H9 (cell line): ENCODE measurements at regions not wholly inside any gene's neighbourhood (a gene's known extent, or its start where the extent isn't known, plus 50 kb on each side); places are given as distances from the start of the nearest gene placed in this dataset.

ENCODE experiments used
- DNase-seq: peaks from one replicate; pipeline ENCODE4 v3.0.0-alpha.2; 2017
- H2AFZ ChIP-seq: one replicate; pipeline ENCODE4 v1.6.1; 2013; ENCODE audit warnings: mild to moderate bottlenecking, low read length, control low read depth, moderate library complexity
- H2AK5ac ChIP-seq: 2 replicates; pipeline ENCODE4 v1.6.1; 2013; ENCODE audit warnings: low read length, control low read depth, mixed read lengths; ENCODE audit not compliant: insufficient read length
- H2BK120ac ChIP-seq: one replicate; pipeline ENCODE4 v1.6.1; 2013; ENCODE audit warnings: low read depth, mild to moderate bottlenecking, low read length, control low read depth, inconsistent platforms; ENCODE audit not compliant: poor library complexity, severe bottlenecking
- H2BK12ac ChIP-seq: 2 replicates; pipeline ENCODE4 v1.6.1; 2013; ENCODE audit warnings: low read length, control low read depth, mixed read lengths, low read depth; ENCODE audit not compliant: insufficient read length
- H2BK15ac ChIP-seq: 2 replicates; pipeline ENCODE4 v1.6.1; 2013; ENCODE audit warnings: low read depth, low read length, control low read depth
- H2BK20ac ChIP-seq: one replicate; pipeline ENCODE4 v1.6.1; 2013; ENCODE audit warnings: low read depth, mild to moderate bottlenecking, low read length, control low read depth, inconsistent platforms; ENCODE audit not compliant: poor library complexity, severe bottlenecking
- H2BK5ac ChIP-seq: 2 replicates; pipeline ENCODE4 v1.6.1; 2013; ENCODE audit warnings: low read length, control low read depth, mixed read lengths; ENCODE audit not compliant: insufficient read length
- H3K14ac ChIP-seq: 2 replicates; pipeline ENCODE4 v1.6.1; 2013; ENCODE audit warnings: low read length, control low read depth; ENCODE audit not compliant: insufficient read depth
- H3K18ac ChIP-seq: 2 replicates; pipeline ENCODE4 v1.6.1; 2013; ENCODE audit warnings: low read depth, mild to moderate bottlenecking, mixed read lengths, low read length, control low read depth; ENCODE audit not compliant: insufficient read length
- H3K23ac ChIP-seq: 2 replicates; pipeline ENCODE4 v1.6.1; 2013; ENCODE audit warnings: low read length, control low read depth, mixed read lengths, low read depth; ENCODE audit not compliant: insufficient read length
- H3K23me2 ChIP-seq: 2 replicates; pipeline ENCODE4 v1.6.1; 2013; ENCODE audit warnings: low read depth, mild to moderate bottlenecking, mixed read lengths, low read length, control low read depth; ENCODE audit not compliant: insufficient read length, poor library complexity, severe bottlenecking
- H3K27ac ChIP-seq: 2 replicates; pipeline ENCODE4 v1.5.1; 2013; ENCODE audit warnings: low read length, control low read depth, mixed read lengths, low read depth; ENCODE audit not compliant: insufficient read length
- H3K27me3 ChIP-seq: 2 replicates; pipeline ENCODE4 v1.6.1; 2013; ENCODE audit warnings: low read length, control low read depth, inconsistent platforms; ENCODE audit not compliant: insufficient read depth
- H3K4ac ChIP-seq: 2 replicates; pipeline ENCODE4 v1.6.1; 2013; ENCODE audit warnings: low read depth, mild to moderate bottlenecking, control low read depth, inconsistent platforms, low read length, moderate library complexity
- H3K4me1 ChIP-seq: 2 replicates; pipeline ENCODE4 v1.6.1; 2013; ENCODE audit warnings: low read length, control low read depth, inconsistent platforms; ENCODE audit not compliant: insufficient read depth
- H3K4me2 ChIP-seq: 2 replicates; pipeline ENCODE4 v1.6.1; 2013; ENCODE audit warnings: low read length, control low read depth, mixed read lengths; ENCODE audit not compliant: insufficient read length, insufficient read depth
- H3K56ac ChIP-seq: 2 replicates; pipeline ENCODE4 v1.6.1; 2013; ENCODE audit warnings: low read depth, mild to moderate bottlenecking, mixed read lengths, low read length, control low read depth; ENCODE audit not compliant: insufficient read length
- H3K79me1 ChIP-seq: 2 replicates; pipeline ENCODE4 v1.6.1; 2013; ENCODE audit warnings: low read depth, mild to moderate bottlenecking, moderate library complexity, low read length, control low read depth, inconsistent platforms; ENCODE audit not compliant: insufficient read depth, poor library complexity, severe bottlenecking
- H3K79me2 ChIP-seq: 2 replicates; pipeline ENCODE4 v1.6.1; 2013; ENCODE audit warnings: low read length, control low read depth, inconsistent platforms; ENCODE audit not compliant: insufficient read depth
- H3K9ac ChIP-seq: 2 replicates; pipeline ENCODE4 v1.6.1; 2013; ENCODE audit warnings: low read length, control low read depth, mixed read lengths; ENCODE audit not compliant: insufficient read length; ENCODE audit errors: extremely low read depth
- H3K9me3 ChIP-seq: one replicate; pipeline ENCODE4 v1.6.1; 2013; ENCODE audit warnings: low read depth, low read length, inconsistent platforms; ENCODE audit not compliant: control insufficient read depth
- H3T11ph ChIP-seq: one replicate; pipeline ENCODE4 v1.6.1; 2013; ENCODE audit warnings: mild to moderate bottlenecking, low read length, control low read depth, inconsistent platforms
- H4K20me1 ChIP-seq: one replicate; pipeline ENCODE4 v1.6.1; 2013; ENCODE audit not compliant: control insufficient read depth, insufficient read length, insufficient read depth
- H4K5ac ChIP-seq: 2 replicates; pipeline ENCODE4 v1.6.1; 2013; ENCODE audit warnings: low read depth, mild to moderate bottlenecking, mixed read lengths, low read length, control low read depth; ENCODE audit not compliant: insufficient read length
- H4K8ac ChIP-seq: replicated peaks from 2 replicates; pipeline ENCODE4 v1.6.1; 2013; ENCODE audit warnings: low read length, control low read depth, mixed read lengths, low read depth; ENCODE audit not compliant: insufficient read length
- H4K91ac ChIP-seq: 2 replicates; pipeline ENCODE4 v1.6.1; 2013; ENCODE audit warnings: low read depth, mild to moderate bottlenecking, moderate library complexity, mixed read lengths, low read length, control low read depth; ENCODE audit not compliant: insufficient read length
- H3K27ac Mint-ChIP-seq, 3 experiments: 2 replicates in 2 of 3; 3 replicates in 1 of 3; pipeline ENCODE4 v1.8.0; 2020 to 2021; ENCODE audit warnings: mixed read lengths in 3 of 3, mild to moderate bottlenecking in 1 of 3, moderate library complexity in 1 of 3
- H3K27me3 Mint-ChIP-seq: 2 replicates; pipeline ENCODE4 v1.8.0; 2021; ENCODE audit warnings: low read depth, mild to moderate bottlenecking, moderate library complexity, mixed read lengths
- H3K36me3 Mint-ChIP-seq, 3 experiments: 2 replicates in 2 of 3; 3 replicates in 1 of 3; pipeline ENCODE4 v1.8.0; 2020 to 2021; ENCODE audit warnings: low read depth in 3 of 3, mixed read lengths in 3 of 3; ENCODE audit not compliant: insufficient read depth in 1 of 3
- H3K4me1 Mint-ChIP-seq, 2 experiments: 2 replicates each; pipeline ENCODE4 v1.8.0; 2020; ENCODE audit warnings: mixed read lengths in 2 of 2
- H3K4me3 Mint-ChIP-seq, 2 experiments: 2 replicates in 1 of 2; 3 replicates in 1 of 2; pipeline ENCODE4 v1.8.0; 2020 to 2021; ENCODE audit warnings: mild to moderate bottlenecking in 2 of 2, mixed read lengths in 2 of 2, moderate library complexity in 1 of 2
- H3K9me3 Mint-ChIP-seq, 2 experiments: 2 replicates in 1 of 2; 3 replicates in 1 of 2; pipeline ENCODE4 v1.8.0; 2020; ENCODE audit warnings: mild to moderate bottlenecking in 2 of 2, mixed read lengths in 2 of 2, moderate library complexity in 1 of 2
- TF ChIP-seq, protein P1 (sequence below): fragments of 200-600 bp; sonication (generic); conservative IDR thresholded peaks from 3 replicates; pipeline ENCODE4 v1.8.0; 2021; ENCODE audit warnings: antibody characterized with exemption, mild to moderate bottlenecking

DNA sequence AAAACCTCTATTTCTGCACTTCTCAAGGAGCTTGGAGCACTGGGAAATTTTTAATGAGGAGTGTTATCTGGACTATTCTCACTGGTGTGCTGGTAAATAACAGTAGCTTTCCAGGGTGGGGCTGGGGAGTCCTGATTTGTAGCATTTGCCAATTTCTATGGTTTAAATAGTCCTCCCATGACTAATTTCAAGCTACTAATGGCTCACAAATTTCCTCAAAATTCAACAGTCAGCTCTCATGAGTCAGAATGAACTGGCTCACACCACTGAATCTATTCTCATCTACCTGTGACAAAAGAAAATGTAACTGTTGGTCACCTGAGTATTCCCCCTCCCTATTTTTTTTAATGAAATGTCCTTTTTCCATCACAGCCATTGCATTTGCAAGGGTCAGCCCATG, 449.6 kb downstream of the KIF16B start:
- TF ChIP-seq, protein P1, sequence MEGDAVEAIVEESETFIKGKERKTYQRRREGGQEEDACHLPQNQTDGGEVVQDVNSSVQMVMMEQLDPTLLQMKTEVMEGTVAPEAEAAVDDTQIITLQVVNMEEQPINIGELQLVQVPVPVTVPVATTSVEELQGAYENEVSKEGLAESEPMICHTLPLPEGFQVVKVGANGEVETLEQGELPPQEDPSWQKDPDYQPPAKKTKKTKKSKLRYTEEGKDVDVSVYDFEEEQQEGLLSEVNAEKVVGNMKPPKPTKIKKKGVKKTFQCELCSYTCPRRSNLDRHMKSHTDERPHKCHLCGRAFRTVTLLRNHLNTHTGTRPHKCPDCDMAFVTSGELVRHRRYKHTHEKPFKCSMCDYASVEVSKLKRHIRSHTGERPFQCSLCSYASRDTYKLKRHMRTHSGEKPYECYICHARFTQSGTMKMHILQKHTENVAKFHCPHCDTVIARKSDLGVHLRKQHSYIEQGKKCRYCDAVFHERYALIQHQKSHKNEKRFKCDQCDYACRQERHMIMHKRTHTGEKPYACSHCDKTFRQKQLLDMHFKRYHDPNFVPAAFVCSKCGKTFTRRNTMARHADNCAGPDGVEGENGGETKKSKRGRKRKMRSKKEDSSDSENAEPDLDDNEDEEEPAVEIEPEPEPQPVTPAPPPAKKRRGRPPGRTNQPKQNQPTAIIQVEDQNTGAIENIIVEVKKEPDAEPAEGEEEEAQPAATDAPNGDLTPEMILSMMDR = no peak
- H2AK5ac ChIP-seq = no peak overlapping the region
- no peak overlapping the region for H2BK15ac ChIP-seq
- DNase-seq = no peak
- Mint-ChIP-seq H3K4me3 (no peak overlapping the region), H3K4me1 (no peaks in the 10 kb centered on the region), H3K27ac (no peak overlapping the region), H3K9me3 (peaks cover 2 to 4% of the 10 kb centered on the region in 2 experiments; a peak in 2 of 5 replicates), H3K27me3 (no peaks in the 10 kb centered on the region; the same call in 1 of the 2 replicates), H3K36me3 (peaks cover 0 to 6% (median 0%) of the 10 kb centered on the region in 3 experiments; a peak in 2 of 7 replicates)
- no peak overlapping the region for H3K4me2 ChIP-seq
- H3K14ac ChIP-seq = no peak overlapping the region
- H3K27me3 ChIP-seq = no peaks in the 10 kb centered on the region
- H3T11ph ChIP-seq = no peak overlapping the region
- no peak overlapping the region for H3K4ac ChIP-seq
- no peaks in the 10 kb centered on the region for H4K20me1 ChIP-seq
- no peak overlapping the region for H4K91ac ChIP-seq
- no peak overlapping the region for H2BK5ac ChIP-seq
- no peak overlapping the region for H3K23ac ChIP-seq
- no peaks in the 10 kb centered on the region for H3K9me3 ChIP-seq
- no peak overlapping the region for H2BK12ac ChIP-seq
- no peaks in the 10 kb centered on the region for H3K4me1 ChIP-seq
- H3K79me2 ChIP-seq = no peaks in the 10 kb centered on the region
- H2BK120ac ChIP-seq = no peak overlapping the region
- no peak overlapping the region for H4K8ac ChIP-seq
- H4K5ac ChIP-seq = no peak overlapping the region
- H3K23me2 ChIP-seq = no peaks in the 10 kb centered on the region
- no peak overlapping the region for H3K18ac ChIP-seq
- H3K79me1 ChIP-seq = no peaks in the 10 kb centered on the region
- no peak overlapping the region for H3K9ac ChIP-seq
- no peak overlapping the region for H3K27ac ChIP-seq
- H2BK20ac ChIP-seq = no peak overlapping the region
- no peak overlapping the region for H2AFZ ChIP-seq
- H3K56ac ChIP-seq = no peak overlapping the region
